ENCODE measurements at regions not wholly inside any gene's neighbourhood (a gene's known extent, or its start where the extent isn't known, plus 50 kb on each side); places are given as distances from the start of the nearest gene placed in this dataset.
A peak's percentile ranks its signal among the peaks of the same experiment; 100 is the strongest.

DNA sequence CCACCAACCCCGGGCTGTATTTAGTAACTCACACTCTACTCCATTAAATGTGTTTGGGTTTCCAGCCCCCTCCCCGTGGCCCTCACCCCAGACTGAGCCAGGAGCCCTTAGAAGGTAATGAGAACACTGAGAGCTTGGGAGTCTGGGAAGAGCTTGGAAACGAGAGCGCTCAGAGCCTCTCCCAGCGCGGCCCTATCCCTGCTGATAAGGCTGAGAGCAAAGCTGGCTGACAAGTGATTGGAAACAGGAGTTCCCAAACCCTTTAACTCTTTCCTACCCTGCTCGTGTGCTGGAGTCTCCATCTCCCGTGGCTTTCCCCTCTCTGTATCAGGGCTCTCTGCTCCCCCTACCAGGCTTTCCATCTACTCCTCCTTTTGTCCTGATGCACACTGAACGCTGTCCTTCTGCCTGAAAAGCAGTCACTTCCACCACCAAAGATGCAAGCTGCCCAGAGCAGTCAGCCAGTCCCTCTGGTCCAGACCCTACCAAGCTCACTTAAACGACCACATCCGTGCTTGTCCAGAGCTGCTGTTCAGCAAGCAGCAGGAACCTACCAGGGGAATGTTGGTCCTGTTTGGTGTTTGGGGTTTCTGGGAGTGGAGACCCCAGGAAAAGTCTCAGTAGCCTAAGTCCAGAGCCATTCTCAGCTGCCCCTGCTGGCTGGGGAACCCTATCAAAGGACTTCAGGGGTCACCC, 100.0 kb upstream of the PKDCC start:
- DNase-seq (ENCODE audit: extremely low read depth in 1 of 11, low read depth in 9 of 11, low spot score in 4 of 11): peak in 1 of 11 donors; percentile 51

DNA sequence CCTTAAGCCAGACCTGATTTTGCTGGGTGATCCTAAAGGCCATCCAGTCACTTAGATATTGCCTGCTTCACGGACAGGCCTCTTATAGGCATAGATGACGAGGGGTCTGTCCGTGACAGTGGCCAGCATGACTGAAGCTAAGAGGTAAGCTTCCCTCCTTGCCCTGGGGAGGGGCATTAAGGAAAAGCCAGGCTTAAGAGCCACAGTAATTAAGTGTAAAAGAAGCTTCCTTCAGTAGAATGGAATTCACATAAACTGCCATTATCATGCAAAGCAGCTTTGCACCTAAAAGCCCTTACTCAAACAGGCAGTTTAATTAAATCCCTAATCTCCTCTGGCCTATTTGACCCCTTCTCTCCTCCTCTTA, 99.4 kb upstream of the PKDCC start:
- DNase-seq (ENCODE audit: extremely low read depth in 1 of 11, low read depth in 9 of 11, low spot score in 4 of 11): no peak

DNA sequence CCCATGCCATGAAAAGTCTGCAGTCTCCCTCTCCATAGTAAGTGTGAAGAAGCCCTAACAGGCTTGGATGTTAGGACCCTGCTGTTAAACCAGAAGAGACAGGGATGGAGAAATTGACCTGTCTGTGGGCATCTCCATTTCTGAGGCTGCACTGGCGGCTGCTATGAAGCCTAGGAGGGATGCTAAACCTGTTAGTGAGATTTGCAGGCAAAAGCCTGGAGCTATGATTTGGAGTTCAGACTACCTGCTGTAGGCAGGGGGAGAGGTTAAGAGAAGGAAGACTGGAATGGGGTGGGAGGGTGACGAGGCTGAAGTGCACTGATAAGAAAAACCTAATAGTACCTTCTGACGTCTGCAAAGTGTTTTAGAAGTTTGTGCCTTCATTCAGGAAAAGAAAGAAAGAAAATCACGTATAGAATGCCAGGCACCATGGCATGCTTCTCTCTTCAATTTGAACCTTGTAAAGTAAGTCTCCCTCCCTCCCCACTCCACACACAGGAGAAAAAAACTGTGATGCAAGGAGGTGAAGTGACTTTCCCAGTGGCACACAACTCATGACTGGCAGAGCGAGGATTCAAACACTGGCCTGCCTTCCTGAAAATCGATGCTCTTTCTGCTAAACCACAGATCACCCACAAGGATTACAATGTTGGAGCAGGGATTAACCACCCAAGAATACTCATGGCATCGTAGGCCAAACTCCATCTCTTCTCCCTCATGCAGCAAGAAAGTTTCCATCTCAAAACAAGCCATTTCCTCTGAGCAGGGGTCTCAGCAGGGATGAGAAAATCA, 98.5 kb upstream of the PKDCC start:
- no peak for DNase-seq (ENCODE audit: extremely low read depth in 1 of 11, low read depth in 9 of 11, low spot score in 4 of 11)

DNA sequence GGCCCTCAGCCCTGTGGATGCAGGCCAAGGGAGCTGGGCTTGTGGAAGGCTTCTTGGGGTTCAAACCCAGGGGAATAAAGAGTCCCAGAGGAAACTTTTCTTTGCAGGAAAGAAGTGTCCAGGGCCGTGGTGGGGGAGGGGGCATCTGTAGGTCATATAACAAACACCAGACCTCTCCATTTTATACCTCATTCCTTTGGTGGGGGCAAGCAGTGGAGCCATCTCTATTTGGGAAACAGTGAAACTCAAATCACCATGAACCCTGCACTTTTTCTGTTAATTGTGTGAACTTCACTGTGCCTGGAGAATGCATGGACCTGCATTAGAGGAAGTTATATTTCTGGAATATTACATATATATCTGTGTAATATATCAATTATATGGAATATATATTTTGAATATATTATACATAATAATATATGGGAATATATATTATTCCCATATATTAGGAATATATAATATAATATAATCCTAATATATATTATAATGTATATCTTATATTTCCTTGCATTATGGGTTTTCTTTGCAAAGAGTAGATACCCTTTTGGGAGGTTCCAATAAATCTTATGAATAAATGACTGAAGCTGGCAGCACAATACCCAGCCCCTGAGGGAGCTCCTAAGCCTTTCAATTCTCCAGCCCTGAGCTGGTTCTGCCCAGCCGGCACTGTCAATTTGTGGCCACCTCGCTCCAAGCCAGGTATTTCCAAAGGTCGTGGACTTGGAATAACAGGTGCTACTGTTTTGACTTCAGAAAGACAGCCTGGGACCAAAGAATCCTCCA, 97.7 kb upstream of the PKDCC start:
- no peak for DNase-seq (ENCODE audit: extremely low read depth in 1 of 11, low read depth in 9 of 11, low spot score in 4 of 11)

DNA sequence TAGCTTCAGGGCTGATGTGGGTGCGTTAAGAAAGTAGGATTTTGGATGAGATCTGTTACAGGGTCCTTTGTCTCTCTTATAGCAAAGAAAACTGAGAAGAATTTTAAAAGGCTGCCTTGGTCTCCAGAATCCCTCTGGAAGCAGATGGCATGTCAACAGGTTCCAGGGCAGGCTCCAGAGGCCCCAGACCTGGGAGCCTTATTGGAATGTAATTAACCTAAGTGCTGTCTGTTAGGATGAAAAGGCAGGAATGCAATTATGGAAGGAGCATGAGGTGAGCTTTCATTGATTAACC, 97.2 kb upstream of the PKDCC start:
- no peak for DNase-seq (ENCODE audit: extremely low read depth in 1 of 11, low read depth in 9 of 11, low spot score in 4 of 11)

DNA sequence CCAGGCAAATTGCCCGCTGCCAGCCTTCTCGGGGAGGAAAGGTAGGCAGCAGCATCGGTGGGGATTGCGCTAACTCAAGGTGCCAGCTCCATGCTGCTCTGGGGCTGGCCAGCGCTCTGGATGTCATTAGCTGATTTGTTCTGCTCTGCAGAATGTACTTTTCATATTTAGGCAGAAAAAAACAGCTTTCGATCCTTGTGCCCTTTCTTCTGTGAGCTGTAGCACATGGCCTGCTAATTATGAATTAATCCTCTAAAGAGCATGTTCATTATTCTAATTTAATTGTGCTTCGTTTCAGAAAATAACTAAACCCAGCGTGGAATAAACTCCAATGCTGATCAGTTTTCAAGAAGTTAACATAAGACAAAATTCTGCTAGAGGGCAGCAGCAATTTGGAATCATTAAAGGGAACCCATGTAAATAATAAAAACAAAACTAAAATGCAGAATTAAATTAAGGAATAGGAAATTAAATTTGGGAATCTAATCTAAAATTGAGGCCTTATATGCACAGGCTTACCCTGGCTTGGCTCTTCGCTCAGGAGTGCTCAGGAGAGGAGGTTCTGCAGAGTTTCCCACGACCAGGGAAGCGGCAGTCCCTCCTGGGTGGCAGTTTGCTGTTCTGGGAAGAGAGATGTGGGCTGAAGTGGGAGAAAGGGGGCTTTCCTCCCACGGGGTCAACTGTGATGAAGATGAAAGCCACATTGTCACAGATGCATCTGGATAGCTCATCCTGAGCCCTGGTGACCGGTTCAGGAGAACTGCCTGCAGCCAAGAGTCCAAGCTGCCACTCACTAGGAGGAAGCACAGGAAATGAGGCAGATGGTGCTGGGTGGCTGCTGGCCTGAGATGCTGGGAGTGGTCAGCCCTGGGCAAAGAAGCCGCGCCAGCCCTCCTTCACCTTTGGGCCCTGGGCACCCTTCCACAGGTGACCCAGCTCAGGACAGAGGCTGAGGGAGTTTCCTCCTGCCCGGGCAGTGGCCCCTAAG, 93.2 kb upstream of the PKDCC start:
- DNase-seq (ENCODE audit: extremely low read depth in 1 of 11, low read depth in 9 of 11, low spot score in 4 of 11): no peak

DNA sequence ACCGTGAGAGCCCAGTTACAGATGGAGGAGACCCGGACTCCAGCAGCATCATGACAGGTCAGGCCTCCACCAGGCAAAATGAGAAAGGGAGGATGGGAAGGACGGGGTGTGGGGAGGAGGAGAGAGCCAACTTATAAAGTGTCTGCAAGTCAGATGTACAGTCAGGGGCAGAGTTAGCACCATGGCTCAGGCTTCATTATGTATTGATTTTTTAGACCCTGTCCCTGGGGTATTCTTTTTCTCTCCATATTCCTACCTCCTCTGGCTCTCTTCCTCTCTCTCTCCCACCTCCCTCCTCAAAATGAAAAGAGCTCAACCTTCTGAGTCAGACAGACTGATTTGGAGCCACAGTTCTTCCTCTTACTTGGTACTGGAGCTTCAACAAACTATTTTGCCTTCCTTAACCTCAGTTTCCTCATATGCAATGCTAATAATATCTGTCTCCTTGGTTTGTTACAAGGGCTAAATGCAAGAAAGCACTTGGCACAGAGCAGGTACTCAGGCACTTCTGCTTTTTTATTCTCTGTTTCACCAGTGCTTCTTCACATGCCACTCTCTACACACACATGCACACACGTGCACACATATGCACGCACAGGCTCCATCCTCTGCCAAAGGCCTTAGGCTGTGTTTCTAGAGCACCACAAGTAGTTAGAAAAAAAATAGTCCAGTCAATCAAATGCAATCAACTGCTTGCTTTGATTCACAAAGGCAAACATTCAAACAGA, 92.3 kb upstream of the PKDCC start:
- DNase-seq (ENCODE audit: extremely low read depth in 1 of 11, low read depth in 9 of 11, low spot score in 4 of 11): no peak

DNA sequence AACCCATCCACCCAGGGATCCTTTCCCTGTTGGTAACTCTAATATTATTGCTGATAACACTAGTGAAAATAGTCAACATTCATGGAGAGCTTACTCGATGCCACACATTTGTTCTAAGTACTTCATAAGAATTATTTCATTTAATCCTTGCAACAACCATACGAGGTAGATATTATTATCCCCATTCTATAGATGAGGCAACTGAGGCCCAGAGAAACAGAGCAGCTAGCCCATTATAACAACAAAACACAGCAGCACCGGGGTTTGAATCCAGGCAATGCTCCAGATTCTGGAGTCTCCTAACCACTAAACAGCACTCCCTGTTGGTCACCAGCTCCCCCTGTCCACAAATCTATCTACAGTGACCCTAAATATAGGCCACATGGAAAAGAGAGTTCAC, 90.4 kb upstream of the PKDCC start:
- DNase-seq (ENCODE audit: extremely low read depth in 1 of 11, low read depth in 9 of 11, low spot score in 4 of 11): no peak

DNA sequence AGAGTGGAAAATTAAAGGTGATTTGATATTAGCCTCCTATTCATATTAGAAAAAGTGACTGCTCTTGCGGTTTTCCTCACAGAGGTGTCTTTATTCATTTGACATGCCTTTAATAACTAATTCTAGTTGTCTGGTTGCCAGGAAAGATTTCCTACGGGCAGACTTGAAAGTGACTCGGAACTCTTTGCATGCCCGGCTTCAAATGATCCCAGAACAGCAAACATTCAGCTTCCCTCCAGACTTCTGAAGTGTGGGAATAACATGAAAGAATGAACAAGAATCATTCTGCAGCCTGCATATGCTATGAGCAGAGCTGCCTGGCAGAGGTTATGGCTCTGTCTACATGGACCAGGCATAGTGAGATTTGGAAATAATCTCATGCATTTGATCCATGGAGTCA, 89.6 kb upstream of the PKDCC start:
- no peak for DNase-seq (ENCODE audit: extremely low read depth in 1 of 11, low read depth in 9 of 11, low spot score in 4 of 11)

DNA sequence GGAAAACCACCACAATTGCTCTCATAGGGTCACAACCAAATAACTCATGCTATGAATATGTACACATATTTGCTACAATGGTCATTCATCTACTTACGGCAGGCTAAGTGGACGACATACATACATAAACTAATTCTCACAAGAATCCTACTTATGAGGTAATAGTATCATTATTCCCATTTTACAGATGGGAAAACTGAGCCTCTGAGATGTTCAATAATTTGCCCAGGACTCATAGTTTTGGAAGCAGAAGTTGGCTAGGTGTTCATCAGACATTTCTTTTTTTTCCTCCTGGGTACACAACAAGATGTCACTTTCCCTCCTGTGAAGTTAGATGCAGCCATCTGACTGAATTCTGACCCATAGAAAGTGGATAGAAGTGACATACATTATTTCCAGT, 89.0 kb upstream of the PKDCC start:
- DNase-seq (ENCODE audit: extremely low read depth in 1 of 11, low read depth in 9 of 11, low spot score in 4 of 11): no peak

DNA sequence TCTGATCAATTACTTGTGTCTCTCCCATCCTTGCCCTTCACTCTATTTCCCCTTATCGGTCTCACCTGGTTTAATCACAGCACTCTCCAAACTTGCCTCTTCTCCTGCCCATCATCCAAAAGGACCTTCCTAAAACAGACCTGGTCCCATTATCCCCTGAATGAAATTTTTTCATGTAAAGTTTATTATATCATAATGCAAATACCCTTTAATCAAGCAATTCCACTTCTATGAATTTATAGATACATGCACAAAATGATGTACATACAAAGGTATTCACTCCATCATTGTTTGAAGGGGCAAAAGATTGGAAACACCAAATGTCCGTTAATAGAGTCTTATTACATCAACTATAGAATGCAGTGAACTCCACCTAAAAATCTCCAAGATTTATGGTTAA, 88.1 kb upstream of the PKDCC start:
- no peak for DNase-seq (ENCODE audit: extremely low read depth in 1 of 11, low read depth in 9 of 11, low spot score in 4 of 11)

DNA sequence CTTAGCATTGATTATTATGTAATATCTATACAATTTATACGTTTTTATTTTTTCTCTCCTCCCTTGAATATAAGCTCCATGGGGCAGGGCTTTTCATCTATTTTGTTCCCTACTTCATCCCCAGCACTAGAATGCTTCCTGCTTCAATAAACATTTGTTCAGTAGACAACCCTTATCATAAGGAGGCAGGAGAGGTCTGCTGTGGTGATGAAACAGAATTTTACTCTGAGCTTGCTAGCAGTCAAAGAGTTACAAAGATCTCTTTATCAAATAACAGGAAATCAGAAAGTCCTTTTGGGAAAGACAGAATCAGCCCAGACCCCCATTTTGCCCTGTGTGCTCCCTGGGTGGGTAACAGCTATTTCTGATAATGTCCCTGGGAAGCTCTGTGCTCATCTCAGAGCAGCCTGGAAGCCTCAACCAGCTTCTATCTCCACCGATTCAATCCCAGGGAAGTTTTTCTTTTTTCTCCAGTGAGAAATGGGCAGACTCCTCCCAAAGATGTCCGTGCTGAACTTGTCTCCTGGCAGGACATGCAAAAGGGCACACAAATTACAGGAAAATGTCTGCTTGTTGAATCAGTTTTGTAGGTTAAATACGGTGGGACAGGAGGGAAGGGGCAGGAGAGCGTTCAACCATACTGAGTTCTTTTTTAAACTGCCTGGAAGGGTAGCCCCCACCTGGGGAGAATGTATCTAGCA, 84.7 kb upstream of the PKDCC start:
- no peak for DNase-seq (ENCODE audit: extremely low read depth in 1 of 11, low read depth in 9 of 11, low spot score in 4 of 11)

DNA sequence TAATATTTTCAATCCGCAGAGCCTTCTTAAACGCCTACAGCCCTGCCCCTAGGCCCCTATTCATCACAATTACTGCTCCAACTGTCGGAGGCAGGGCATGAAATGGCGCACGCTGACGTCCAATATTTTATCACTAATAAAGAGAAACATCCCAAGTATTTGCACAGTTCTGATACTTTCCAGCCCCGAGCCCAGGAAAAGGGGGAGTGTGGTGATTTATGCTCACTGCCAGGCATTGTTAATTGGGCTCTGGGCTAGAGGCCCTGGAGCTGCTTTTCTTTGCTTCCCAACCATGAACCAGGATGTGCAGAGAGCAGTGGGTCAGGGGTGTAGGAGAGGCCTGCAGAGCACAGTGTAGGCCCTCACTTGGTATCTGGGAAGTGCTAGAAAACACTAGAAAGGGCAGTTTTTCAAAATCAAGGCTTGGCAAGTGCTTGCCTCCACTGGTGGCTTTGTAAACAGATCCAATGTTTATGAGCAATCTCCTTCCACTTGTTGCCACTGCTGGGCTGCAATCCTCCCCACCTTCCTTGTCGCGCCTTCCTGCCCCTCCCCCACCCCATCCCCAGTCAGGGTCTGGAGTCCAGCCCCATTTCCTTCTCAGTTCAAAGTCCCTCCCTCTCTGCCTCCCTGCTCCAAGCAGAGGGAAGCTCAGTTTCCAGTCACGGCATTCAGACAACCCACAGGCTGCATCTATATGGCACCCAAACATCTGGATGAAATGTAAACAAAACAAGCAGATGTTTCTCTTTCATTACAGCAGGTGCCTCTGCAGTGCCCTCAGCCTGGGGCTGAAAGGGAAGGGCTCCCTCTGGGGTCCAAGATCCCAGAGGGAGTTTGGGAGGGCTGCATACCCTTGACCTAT, 83.9 kb upstream of the PKDCC start:
- peak; percentile 78 to 94 (median 86) for DNase-seq (ENCODE audit: extremely low read depth in 1 of 11, low read depth in 9 of 11, low spot score in 4 of 11)

DNA sequence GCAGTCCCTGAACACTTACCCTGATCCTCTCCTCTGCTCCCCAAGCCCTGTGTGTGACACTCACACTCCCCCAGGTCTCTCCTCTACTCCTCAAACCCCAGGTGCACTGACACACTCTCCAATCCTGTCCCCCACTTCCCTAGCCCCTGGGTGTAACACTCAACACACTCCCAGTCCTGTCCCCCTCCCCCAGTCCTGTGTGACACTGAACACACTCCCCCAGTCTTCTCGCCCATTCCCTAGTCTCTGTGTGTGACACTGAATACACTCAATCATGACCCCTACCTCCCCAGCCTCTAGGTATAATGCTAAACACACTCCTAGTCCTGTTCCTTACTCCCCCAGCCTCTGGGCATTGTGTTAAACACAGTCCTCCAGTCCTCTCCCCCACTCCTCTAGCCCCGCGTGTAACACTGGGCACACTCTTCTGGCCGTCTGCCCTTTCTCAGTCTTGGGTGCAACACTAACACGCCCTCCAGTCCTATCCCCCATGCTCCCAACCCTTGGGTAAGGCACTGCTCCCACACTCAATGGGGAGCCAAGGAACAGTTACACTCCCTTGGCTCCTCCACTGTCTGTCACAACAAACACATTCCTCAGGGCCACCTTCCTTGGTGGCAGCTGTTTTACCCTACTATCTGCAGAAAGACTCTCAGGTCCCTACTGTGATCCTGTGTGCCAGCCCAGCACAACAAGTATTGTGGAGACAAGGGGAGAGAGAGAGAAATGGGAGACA, 82.5 kb upstream of the PKDCC start:
- DNase-seq (ENCODE audit: extremely low read depth in 1 of 11, low read depth in 9 of 11, low spot score in 4 of 11): no peak

DNA sequence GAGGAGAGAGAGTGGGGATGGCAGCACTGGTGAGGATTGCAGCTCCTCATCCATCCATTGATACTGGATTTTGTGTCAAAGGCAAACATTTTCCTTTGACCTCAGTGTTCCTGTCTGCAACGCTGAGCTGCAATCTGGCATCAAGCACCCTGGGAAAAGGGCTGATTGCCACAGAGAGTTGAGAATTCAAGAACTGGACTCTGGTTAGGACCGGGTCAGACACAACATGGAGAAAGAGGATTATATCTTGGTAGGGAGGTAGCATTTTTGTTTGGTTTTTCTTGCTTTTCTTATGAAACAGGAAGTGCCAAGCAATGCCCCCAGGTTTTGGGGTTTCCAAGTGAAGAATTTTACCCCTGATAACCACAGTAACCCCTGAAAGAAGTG, 81.9 kb upstream of the PKDCC start:
- DNase-seq (ENCODE audit: extremely low read depth in 1 of 11, low read depth in 9 of 11, low spot score in 4 of 11): no peak

DNA sequence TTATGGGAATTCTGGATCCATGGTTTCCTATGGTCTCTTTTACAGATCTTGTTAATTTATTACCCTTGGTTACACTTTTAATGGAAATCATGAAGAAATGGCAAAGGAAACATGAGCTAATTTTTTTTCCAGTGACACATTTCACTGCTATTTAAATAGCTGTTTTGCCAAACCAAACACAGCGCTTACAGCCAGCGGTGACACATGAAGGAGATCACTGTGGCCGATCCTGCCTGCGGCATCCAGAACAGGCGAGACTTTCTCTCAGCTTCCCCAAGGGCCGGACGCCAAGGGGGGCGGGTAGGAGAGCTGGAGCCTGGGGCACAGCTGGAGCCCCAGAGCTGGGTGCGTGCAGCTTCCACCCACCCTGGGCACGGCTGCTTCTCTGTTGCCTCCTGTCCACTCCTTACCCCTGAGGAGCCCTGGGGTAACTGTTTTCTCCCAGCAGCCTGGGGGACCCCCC, 81.4 kb upstream of the PKDCC start:
- peak in 7 of 11 donors; percentile 66 to 86 (median 79) for DNase-seq (ENCODE audit: extremely low read depth in 1 of 11, low read depth in 9 of 11, low spot score in 4 of 11)
